ENCODE measurements at regions not wholly inside any gene's neighbourhood (a gene's known extent, or its start where the extent isn't known, plus 50 kb on each side); places are given as distances from the start of the nearest gene placed in this dataset.

DNA sequence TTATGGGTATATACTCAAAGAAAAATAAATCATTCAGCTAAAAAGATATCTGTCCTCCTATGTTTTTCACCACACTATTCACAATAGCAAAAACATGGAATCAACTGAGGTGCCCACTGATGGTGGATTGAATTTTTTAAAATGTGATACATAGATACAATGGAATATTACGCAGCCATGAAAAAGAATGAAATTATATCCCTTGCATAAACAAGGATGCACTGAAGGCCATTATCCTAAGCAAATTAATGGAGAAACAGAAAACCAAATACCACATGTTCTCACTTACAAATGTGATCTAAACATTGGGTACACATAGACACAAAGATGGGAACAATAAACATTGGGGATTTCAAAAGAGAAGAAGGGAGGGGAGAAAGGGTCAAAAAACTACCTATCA, 964.2 kb upstream of the IGFBP7 start:
- ChIA-PET POLR2A (no interaction called here), CTCF (interaction anchor here (0.6 to 2.2 kb wide), 3 partner anchors 12 to 16 kb away, joined by 3 to 5 read pairs (median 3); no protein-coding TSS in a partner anchor)
- H3K4me1 ChIP-seq (ENCODE audit: control insufficient read depth in 1 of 2, insufficient read depth in 2 of 2, low read depth in 1 of 2, low read length in 1 of 2), result no peaks in the 10 kb centered on the region
- H3K9me2 ChIP-seq, result no peaks in the 10 kb centered on the region
- H3K4me3 ChIP-seq (ENCODE audit: low read depth in 2 of 2, low read length in 1 of 2), result no peak overlapping the region
- WGBS (ENCODE audit: low lambda C conversion rate), result 39% methylated on average over 1 of the region's 1 CpG
- no peak overlapping the region for H2AFZ ChIP-seq (ENCODE audit: low read depth)
- no peaks in the 10 kb centered on the region for H3K36me3 ChIP-seq (replicated peaks in 1 of 2; ENCODE audit: control insufficient read depth in 1 of 2, insufficient read depth in 2 of 2, low read length in 1 of 2)
- no peak overlapping the region for H3K27ac ChIP-seq (ENCODE audit: low read depth in 2 of 2, low read length in 1 of 2)
- DNase-seq, result no peak
- H3K27me3 ChIP-seq (ENCODE audit: insufficient read depth), result no peaks in the 10 kb centered on the region
- H4K20me1 ChIP-seq (ENCODE audit: insufficient read depth), result no peaks in the 10 kb centered on the region
- H3K79me2 ChIP-seq (ENCODE audit: insufficient read depth), result no peaks in the 10 kb centered on the region
- H3K4me2 ChIP-seq, result no peak overlapping the region
- H3K9me3 ChIP-seq, result no peaks in the 10 kb centered on the region
- no peaks in the 10 kb centered on the region for H3F3A ChIP-seq (replicated peaks; ENCODE audit: insufficient read depth)
- TF ChIP-seq, protein P1, sequence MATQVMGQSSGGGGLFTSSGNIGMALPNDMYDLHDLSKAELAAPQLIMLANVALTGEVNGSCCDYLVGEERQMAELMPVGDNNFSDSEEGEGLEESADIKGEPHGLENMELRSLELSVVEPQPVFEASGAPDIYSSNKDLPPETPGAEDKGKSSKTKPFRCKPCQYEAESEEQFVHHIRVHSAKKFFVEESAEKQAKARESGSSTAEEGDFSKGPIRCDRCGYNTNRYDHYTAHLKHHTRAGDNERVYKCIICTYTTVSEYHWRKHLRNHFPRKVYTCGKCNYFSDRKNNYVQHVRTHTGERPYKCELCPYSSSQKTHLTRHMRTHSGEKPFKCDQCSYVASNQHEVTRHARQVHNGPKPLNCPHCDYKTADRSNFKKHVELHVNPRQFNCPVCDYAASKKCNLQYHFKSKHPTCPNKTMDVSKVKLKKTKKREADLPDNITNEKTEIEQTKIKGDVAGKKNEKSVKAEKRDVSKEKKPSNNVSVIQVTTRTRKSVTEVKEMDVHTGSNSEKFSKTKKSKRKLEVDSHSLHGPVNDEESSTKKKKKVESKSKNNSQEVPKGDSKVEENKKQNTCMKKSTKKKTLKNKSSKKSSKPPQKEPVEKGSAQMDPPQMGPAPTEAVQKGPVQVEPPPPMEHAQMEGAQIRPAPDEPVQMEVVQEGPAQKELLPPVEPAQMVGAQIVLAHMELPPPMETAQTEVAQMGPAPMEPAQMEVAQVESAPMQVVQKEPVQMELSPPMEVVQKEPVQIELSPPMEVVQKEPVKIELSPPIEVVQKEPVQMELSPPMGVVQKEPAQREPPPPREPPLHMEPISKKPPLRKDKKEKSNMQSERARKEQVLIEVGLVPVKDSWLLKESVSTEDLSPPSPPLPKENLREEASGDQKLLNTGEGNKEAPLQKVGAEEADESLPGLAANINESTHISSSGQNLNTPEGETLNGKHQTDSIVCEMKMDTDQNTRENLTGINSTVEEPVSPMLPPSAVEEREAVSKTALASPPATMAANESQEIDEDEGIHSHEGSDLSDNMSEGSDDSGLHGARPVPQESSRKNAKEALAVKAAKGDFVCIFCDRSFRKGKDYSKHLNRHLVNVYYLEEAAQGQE (IDR thresholded peaks at IDR 0.05; ENCODE audit: low read depth, low read length), result no peak
- no peak for TF ChIP-seq POLR2AphosphoS5 (IDR thresholded peaks at IDR 0.05; ENCODE audit: low read depth, low read length)
- no peak for TF ChIP-seq CHD2 (IDR thresholded peaks at IDR 0.05; ENCODE audit: low read length, partially characterized antibody)
- TF ChIP-seq EP300 (IDR thresholded peaks at IDR 0.05; ENCODE audit: borderline replicate concordance in 1 of 2, low read depth in 1 of 2, low read length in 1 of 2), result no peak
- TF ChIP-seq, protein P2, sequence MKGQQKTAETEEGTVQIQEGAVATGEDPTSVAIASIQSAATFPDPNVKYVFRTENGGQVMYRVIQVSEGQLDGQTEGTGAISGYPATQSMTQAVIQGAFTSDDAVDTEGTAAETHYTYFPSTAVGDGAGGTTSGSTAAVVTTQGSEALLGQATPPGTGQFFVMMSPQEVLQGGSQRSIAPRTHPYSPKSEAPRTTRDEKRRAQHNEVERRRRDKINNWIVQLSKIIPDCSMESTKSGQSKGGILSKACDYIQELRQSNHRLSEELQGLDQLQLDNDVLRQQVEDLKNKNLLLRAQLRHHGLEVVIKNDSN (IDR thresholded peaks at IDR 0.05; ENCODE audit: borderline replicate concordance, low read depth), result no peak
- no peak for TF ChIP-seq RCOR1 (IDR thresholded peaks at IDR 0.05; ENCODE audit: low read length)
- TF ChIP-seq MXI1 (IDR thresholded peaks at IDR 0.05; ENCODE audit: low read depth, low read length), result no peak
- TF ChIP-seq NRF1 (IDR thresholded peaks at IDR 0.05; ENCODE audit: low read depth, low read length), result no peak
- TF ChIP-seq SMC3 (IDR thresholded peaks at IDR 0.05; ENCODE audit: low read depth, low read length), result no peak
- TF ChIP-seq, protein P3, sequence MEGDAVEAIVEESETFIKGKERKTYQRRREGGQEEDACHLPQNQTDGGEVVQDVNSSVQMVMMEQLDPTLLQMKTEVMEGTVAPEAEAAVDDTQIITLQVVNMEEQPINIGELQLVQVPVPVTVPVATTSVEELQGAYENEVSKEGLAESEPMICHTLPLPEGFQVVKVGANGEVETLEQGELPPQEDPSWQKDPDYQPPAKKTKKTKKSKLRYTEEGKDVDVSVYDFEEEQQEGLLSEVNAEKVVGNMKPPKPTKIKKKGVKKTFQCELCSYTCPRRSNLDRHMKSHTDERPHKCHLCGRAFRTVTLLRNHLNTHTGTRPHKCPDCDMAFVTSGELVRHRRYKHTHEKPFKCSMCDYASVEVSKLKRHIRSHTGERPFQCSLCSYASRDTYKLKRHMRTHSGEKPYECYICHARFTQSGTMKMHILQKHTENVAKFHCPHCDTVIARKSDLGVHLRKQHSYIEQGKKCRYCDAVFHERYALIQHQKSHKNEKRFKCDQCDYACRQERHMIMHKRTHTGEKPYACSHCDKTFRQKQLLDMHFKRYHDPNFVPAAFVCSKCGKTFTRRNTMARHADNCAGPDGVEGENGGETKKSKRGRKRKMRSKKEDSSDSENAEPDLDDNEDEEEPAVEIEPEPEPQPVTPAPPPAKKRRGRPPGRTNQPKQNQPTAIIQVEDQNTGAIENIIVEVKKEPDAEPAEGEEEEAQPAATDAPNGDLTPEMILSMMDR (IDR thresholded peaks at IDR 0.05), result no peak
- H3K9ac ChIP-seq, result no peak overlapping the region

DNA sequence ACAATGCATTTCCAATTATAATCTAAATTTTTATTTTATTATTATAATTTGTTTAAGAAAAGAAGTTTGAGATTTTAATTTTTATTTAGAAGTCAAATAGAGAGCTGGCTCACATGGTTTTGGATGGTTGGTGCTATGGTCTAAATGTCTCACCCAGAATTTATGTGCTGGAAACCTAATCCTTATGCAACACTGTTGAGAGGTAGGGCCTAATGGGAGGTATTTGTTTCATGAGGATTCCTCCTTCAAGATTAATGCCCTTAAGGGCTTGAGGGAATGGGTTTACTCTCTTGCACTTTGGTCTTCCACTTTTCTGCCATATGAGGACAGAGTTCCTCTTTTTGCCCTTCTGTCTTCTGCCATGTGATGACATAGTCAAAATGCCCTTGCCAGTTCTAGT, 960.5 kb upstream of the IGFBP7 start:
- CTCF ChIA-PET, result no interaction called here
- no peak for TF ChIP-seq FOXJ3 (CRISPR knock-in tag; IDR thresholded peaks at IDR 0.05)
- no peak for TF ChIP-seq TAF1 (IDR thresholded peaks at IDR 0.05; ENCODE audit: borderline replicate concordance, low read depth, low read length)
- no peak for TF ChIP-seq SMC3 (IDR thresholded peaks at IDR 0.05; ENCODE audit: low read depth, low read length)
- no peak for TF ChIP-seq NRF1 (IDR thresholded peaks at IDR 0.05; ENCODE audit: low read depth, low read length)
- no peak for TF ChIP-seq TEAD4 (IDR thresholded peaks at IDR 0.05; ENCODE audit: borderline replicate concordance, insufficient read depth)
- TF ChIP-seq, protein P4, sequence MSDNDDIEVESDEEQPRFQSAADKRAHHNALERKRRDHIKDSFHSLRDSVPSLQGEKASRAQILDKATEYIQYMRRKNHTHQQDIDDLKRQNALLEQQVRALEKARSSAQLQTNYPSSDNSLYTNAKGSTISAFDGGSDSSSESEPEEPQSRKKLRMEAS (IDR thresholded peaks at IDR 0.05; ENCODE audit: low read depth), result no peak
- TF ChIP-seq JUND (IDR thresholded peaks at IDR 0.05), result no peak
- TF ChIP-seq, protein P3 (IDR thresholded peaks at IDR 0.05), result no peak
- no peak for TF ChIP-seq YY1 (IDR thresholded peaks at IDR 0.05; ENCODE audit: low read depth)
- no peak for TF ChIP-seq EP300 (IDR thresholded peaks at IDR 0.05; ENCODE audit: borderline replicate concordance in 1 of 2, low read depth in 1 of 2, low read length in 1 of 2)
- TF ChIP-seq MXI1 (IDR thresholded peaks at IDR 0.05; ENCODE audit: low read depth, low read length), result no peak
- no peak for TF ChIP-seq MEF2A (IDR thresholded peaks at IDR 0.05; ENCODE audit: borderline replicate concordance, low read depth)
- no peak for TF ChIP-seq RCOR1 (IDR thresholded peaks at IDR 0.05; ENCODE audit: low read length)
- TF ChIP-seq RXRA (IDR thresholded peaks at IDR 0.05; ENCODE audit: borderline replicate concordance, low read depth), result no peak
- TF ChIP-seq ELF1 (IDR thresholded peaks at IDR 0.05), result no peak
- no peak for TF ChIP-seq EZH2phosphoT487 (IDR thresholded peaks at IDR 0.05; ENCODE audit: borderline replicate concordance, low read depth)

More for the DNA sequence above, 960.5 kb upstream of the IGFBP7 start:
- no peaks in the 10 kb centered on the region for H3K9me2 ChIP-seq
- H3F3A ChIP-seq (replicated peaks; ENCODE audit: insufficient read depth), result no peaks in the 10 kb centered on the region
- H3K9ac ChIP-seq, result no peak overlapping the region
- H2AFZ ChIP-seq (ENCODE audit: low read depth), result no peak overlapping the region
- no peaks in the 10 kb centered on the region for H3K4me1 ChIP-seq (ENCODE audit: control insufficient read depth in 1 of 2, insufficient read depth in 2 of 2, low read depth in 1 of 2, low read length in 1 of 2)
- no peaks in the 10 kb centered on the region for H3K36me3 ChIP-seq (replicated peaks in 1 of 2; ENCODE audit: control insufficient read depth in 1 of 2, insufficient read depth in 2 of 2, low read length in 1 of 2)
- H3K4me2 ChIP-seq, result no peak overlapping the region
- H3K27ac ChIP-seq (ENCODE audit: low read depth in 2 of 2, low read length in 1 of 2), result no peak overlapping the region
- POLR2A ChIA-PET, result no interaction called here
- H3K4me3 ChIP-seq (ENCODE audit: low read depth in 2 of 2, low read length in 1 of 2), result no peak overlapping the region
- no peaks in the 10 kb centered on the region for H4K20me1 ChIP-seq (ENCODE audit: insufficient read depth)
- no peaks in the 10 kb centered on the region for H3K27me3 ChIP-seq (ENCODE audit: insufficient read depth)
- no peaks in the 10 kb centered on the region for H3K9me3 ChIP-seq
- no peaks in the 10 kb centered on the region for H3K79me2 ChIP-seq (ENCODE audit: insufficient read depth)
- no peak for DNase-seq

Data from SK-N-SH (cell line).